Lower leg skin (tissue), 3 donors: ENCODE measurements at regions not wholly inside any gene's neighbourhood (a gene's known extent, or its start where the extent isn't known, plus 50 kb on each side); places are given as distances from the start of the nearest gene placed in this dataset.

Experiments used
- CTCF ChIP-seq, 3 donors: fragments of 450-650 bp; IDR thresholded peaks; one replicate each; pipeline ENCODE4 v1.5.1; 2016; ENCODE audit warnings: antibody characterized with exemption in 3 of 3, mild to moderate bottlenecking in 3 of 3, moderate library complexity in 2 of 3
- POLR2A ChIP-seq, 2 donors: fragments of 450-650 bp; IDR thresholded peaks; one replicate each; pipeline ENCODE4 v1.6.1; 2016 to 2017; ENCODE audit warnings: antibody characterized with exemption in 2 of 2, mild to moderate bottlenecking in 1 of 2, moderate library complexity in 1 of 2

GRCh38 chr6:14369717-14370116 is 252.1 kb downstream of the CD83 start:
- TF ChIP-seq POLR2A (IDR thresholded peaks at IDR 0.05), result no peak
- no peak for TF ChIP-seq CTCF (IDR thresholded peaks at IDR 0.05)
